H1 (cell line): ENCODE measurements at regions not wholly inside any gene's neighbourhood (a gene's known extent, or its start where the extent isn't known, plus 50 kb on each side); places are given as distances from the start of the nearest gene placed in this dataset.

Source experiments
- CTCF ChIA-PET: fragments of 300-600 bp; sonication (Branson Sonifier 250); formaldehyde crosslinking; loops from one replicate; lab custom pipeline; 2021; ENCODE audit not compliant: partially characterized antibody; lab: Charles Lee
- POLR2A ChIA-PET: fragments of 300-600 bp; sonication (Branson Sonifier 250); formaldehyde crosslinking; loops from one replicate; lab custom pipeline; 2021; ENCODE audit warnings: inconsistent platforms; ENCODE audit not compliant: partially characterized antibody; lab: Charles Lee
- DNase-seq, 2 experiments: peaks; one replicate each; pipeline versions ENCODE4 v3.0.0 to v3.0.0-alpha.2; 2010 to 2022; ENCODE audit warnings: low spot score in 2 of 2, low read depth in 1 of 2, mixed read lengths in 1 of 2
- FAIRE-seq: peaks from 2 replicates; lab custom pipeline; 2011; peaks lifted over from hg19 to GRCh38; lab: Jason Lieb, UNC
- H2AFZ ChIP-seq: 2 replicates; pipeline ENCODE4 v1.8.1; 2012; ENCODE audit warnings: low read length, inconsistent platforms
- H2AK5ac ChIP-seq: 2 replicates; pipeline ENCODE4 v1.6.1; 2013; ENCODE audit warnings: low read depth, low read length
- H2BK120ac ChIP-seq: replicated peaks from 2 replicates; pipeline ENCODE3; 2013; ENCODE audit warnings: low read depth, low read length, inconsistent platforms
- H2BK12ac ChIP-seq: 2 replicates; pipeline ENCODE4 v1.6.1; 2013; ENCODE audit warnings: low read depth, low read length
- H2BK15ac ChIP-seq: 2 replicates; pipeline ENCODE4 v1.6.1; 2013; ENCODE audit warnings: low read length
- H2BK20ac ChIP-seq: 2 replicates; pipeline ENCODE4 v1.6.1; 2013; ENCODE audit warnings: low read length
- H2BK5ac ChIP-seq: 2 replicates; pipeline ENCODE4 v1.6.1; 2013; ENCODE audit warnings: low read depth, low read length
- H3K14ac ChIP-seq: 2 replicates; pipeline ENCODE4 v1.6.1; 2013; ENCODE audit warnings: inconsistent platforms; ENCODE audit not compliant: insufficient read length
- H3K18ac ChIP-seq: 2 replicates; pipeline ENCODE4 v1.6.1; 2013; ENCODE audit warnings: low read length; ENCODE audit errors: extremely low read depth
- H3K23ac ChIP-seq: 2 replicates; pipeline ENCODE4 v1.6.1; 2013; ENCODE audit warnings: inconsistent platforms; ENCODE audit not compliant: insufficient read length
- H3K23me2 ChIP-seq: 2 replicates; pipeline ENCODE4 v1.6.1; 2013; ENCODE audit warnings: low read depth, low read length
- H3K27ac ChIP-seq: 2 replicates; pipeline ENCODE4 v1.6.1; 2011; ENCODE audit warnings: low read depth, low read length, inconsistent platforms
- H3K27me3 ChIP-seq, 4 experiments: replicated peaks in 1 of 4; 1 replicate in 1 of 4; 2 replicates in 3 of 4; pipeline versions ENCODE4 v1.6.1 to v1.8.1; 2011 to 2013; ENCODE audit warnings: low read length in 3 of 4, mild to moderate bottlenecking in 3 of 4, inconsistent platforms in 2 of 4, mixed read lengths in 2 of 4, moderate library complexity in 1 of 4; ENCODE audit not compliant: control insufficient read depth in 3 of 4, insufficient read depth in 3 of 4; ENCODE audit errors: extremely low read depth in 1 of 4
- H3K36me3 ChIP-seq, 4 experiments: 2 replicates each; pipeline versions ENCODE4 v1.6.1 to v1.8.1; 2011 to 2013; ENCODE audit warnings: mild to moderate bottlenecking in 4 of 4, low read length in 3 of 4, moderate library complexity in 2 of 4, control low read depth in 1 of 4, inconsistent platforms in 1 of 4; ENCODE audit not compliant: insufficient read depth in 4 of 4, control insufficient read depth in 2 of 4
- H3K4ac ChIP-seq: replicated peaks from 2 replicates; pipeline ENCODE3; 2013; ENCODE audit warnings: low read length, low read depth, mixed read lengths, inconsistent platforms; ENCODE audit not compliant: insufficient read length
- H3K4me1 ChIP-seq, 4 experiments: replicated peaks in 1 of 4; 1 replicate in 1 of 4; 2 replicates in 3 of 4; pipeline versions ENCODE4 v1.6.1 to v1.8.1; 2011 to 2013; ENCODE audit warnings: low read length in 3 of 4, inconsistent platforms in 2 of 4, mixed read lengths in 1 of 4; ENCODE audit not compliant: insufficient read depth in 4 of 4, control insufficient read depth in 3 of 4
- H3K4me2 ChIP-seq, 2 experiments: 2 replicates each; pipeline versions ENCODE4 v1.6.1 to v1.8.1; 2011 to 2013; ENCODE audit warnings: low read depth in 2 of 2, low read length in 2 of 2, control low read depth in 1 of 2, inconsistent platforms in 1 of 2, mild to moderate bottlenecking in 1 of 2; ENCODE audit not compliant: insufficient read depth in 1 of 2
- H3K4me3 ChIP-seq, 4 experiments: fragments of 200-600, 300-600 bp in 1 of 4; sonication (generic), shearing (Covaris generic), sonication (Bioruptor Twin) in 1 of 4; 2 replicates each; pipeline versions ENCODE4 v1.5.1 to v1.8.1; 2011 to 2016; ENCODE audit warnings: low read length in 4 of 4, low read depth in 3 of 4, control low read depth in 2 of 4, inconsistent platforms in 2 of 4, mild to moderate bottlenecking in 2 of 4, mixed read lengths in 1 of 4, moderate library complexity in 1 of 4; ENCODE audit not compliant: insufficient read depth in 2 of 4; ENCODE audit errors: extremely low read depth in 1 of 4
- H3K56ac ChIP-seq: replicated peaks from 2 replicates; pipeline ENCODE3; 2013; ENCODE audit warnings: low read depth, mild to moderate bottlenecking, mixed read lengths, low read length, inconsistent platforms; ENCODE audit not compliant: insufficient read length
- H3K79me1 ChIP-seq: 2 replicates; pipeline ENCODE4 v1.6.1; 2013; ENCODE audit warnings: low read depth, low read length, control low read depth
- H3K79me2 ChIP-seq, 2 experiments: 2 replicates each; pipeline versions ENCODE4 v1.6.1 to v1.8.1; 2012 to 2013; ENCODE audit warnings: low read length in 2 of 2, mild to moderate bottlenecking in 2 of 2, inconsistent platforms in 1 of 2; ENCODE audit not compliant: insufficient read depth in 2 of 2, control insufficient read depth in 1 of 2
- H3K9ac ChIP-seq, 4 experiments: replicated peaks in 1 of 4; 1 replicate in 1 of 4; 2 replicates in 3 of 4; pipeline versions ENCODE4 v1.6.1 to v1.8.1; 2011 to 2013; ENCODE audit warnings: low read depth in 3 of 4, low read length in 3 of 4, control low read depth in 2 of 4, mild to moderate bottlenecking in 2 of 4, moderate library complexity in 2 of 4, inconsistent platforms in 1 of 4; ENCODE audit errors: extremely low read depth in 1 of 4
- H3K9me3 ChIP-seq, 2 experiments: 2 replicates each; pipeline versions ENCODE4 v1.6.1 to v1.8.1; 2012 to 2013; ENCODE audit warnings: mild to moderate bottlenecking in 2 of 2, moderate library complexity in 2 of 2, control low read depth in 1 of 2, inconsistent platforms in 1 of 2, low read depth in 1 of 2, low read length in 1 of 2, mixed read lengths in 1 of 2; ENCODE audit not compliant: insufficient read depth in 2 of 2
- H4K20me1 ChIP-seq, 2 experiments: replicated peaks in 1 of 2; 2 replicates each; pipeline versions ENCODE3 to v1.8.1; 2011 to 2013; ENCODE audit warnings: inconsistent platforms in 2 of 2, low read length in 2 of 2, mild to moderate bottlenecking in 1 of 2; ENCODE audit not compliant: insufficient read depth in 2 of 2, control insufficient read depth in 1 of 2
- H4K5ac ChIP-seq: 2 replicates; pipeline ENCODE4 v1.6.1; 2013; ENCODE audit warnings: low read length, low read depth, mixed read lengths, inconsistent platforms; ENCODE audit not compliant: insufficient read length
- H4K8ac ChIP-seq: 2 replicates; pipeline ENCODE4 v1.8.0; 2013; ENCODE audit warnings: mild to moderate bottlenecking, moderate library complexity, low read length, inconsistent platforms; ENCODE audit not compliant: insufficient read depth; ENCODE audit errors: extremely low read depth
- H4K91ac ChIP-seq: replicated peaks from 2 replicates; pipeline ENCODE3; 2013; ENCODE audit warnings: low read length, mixed read lengths, inconsistent platforms; ENCODE audit not compliant: insufficient read length
- ATF2 ChIP-seq: IDR thresholded peaks from 2 replicates; pipeline ENCODE4 v1.6.1; 2012; ENCODE audit warnings: low read length, inconsistent platforms
- CEBPB ChIP-seq: IDR thresholded peaks from 2 replicates; pipeline ENCODE4 v1.6.1; 2012; ENCODE audit warnings: low read depth, low read length
- CHD2 ChIP-seq: IDR thresholded peaks from 2 replicates; pipeline ENCODE4 v1.6.1; 2012; ENCODE audit warnings: low read length, improper control_type of control experiment
- EGR1 ChIP-seq: IDR thresholded peaks from 2 replicates; pipeline ENCODE4 v1.6.1; 2011; ENCODE audit warnings: low read depth, low read length, borderline replicate concordance
- EP300 ChIP-seq, 2 experiments: IDR thresholded peaks; 1 replicate in 1 of 2; 2 replicates in 1 of 2; pipeline ENCODE4 v1.6.1; 2011 to 2012; ENCODE audit warnings: low read depth in 2 of 2, low read length in 2 of 2, mild to moderate bottlenecking in 2 of 2, borderline replicate concordance in 1 of 2, inconsistent platforms in 1 of 2, moderate library complexity in 1 of 2
- HDAC6 ChIP-seq: IDR thresholded peaks from one replicate; pipeline ENCODE4 v1.7.1; 2012; ENCODE audit warnings: low read depth, mild to moderate bottlenecking, inconsistent platforms, low read length, moderate library complexity
- RNF2 ChIP-seq: fragments of 200-900, 300-1000 bp; sonication (generic); IDR thresholded peaks from 2 replicates; pipeline ENCODE4 v1.7.1; 2016; ENCODE audit warnings: borderline replicate concordance, low read depth, mild to moderate bottlenecking, antibody characterized with exemption, low read length; ENCODE audit not compliant: poor library complexity, severe bottlenecking; ENCODE audit errors: missing control alignments
- SRF ChIP-seq: IDR thresholded peaks from 2 replicates; pipeline ENCODE4 v1.6.1; 2011; ENCODE audit warnings: mild to moderate bottlenecking, low read depth, low read length, moderate library complexity
- SUZ12 ChIP-seq: fragments of 200-600 bp; sonication (generic); IDR thresholded peaks from 2 replicates; pipeline ENCODE4 v1.6.1; 2012; ENCODE audit warnings: mild to moderate bottlenecking, inconsistent platforms, low read length, moderate library complexity, mixed read lengths
- TEAD4 ChIP-seq: IDR thresholded peaks from 2 replicates; pipeline ENCODE4 v1.6.1; 2012; ENCODE audit warnings: low read depth, low read length, inconsistent platforms, mixed read lengths
- USF2 ChIP-seq: IDR thresholded peaks from 2 replicates; pipeline ENCODE4 v1.6.1; 2011; ENCODE audit warnings: low read length, improper control_type of control experiment
- ZNF274 ChIP-seq: IDR thresholded peaks from 2 replicates; pipeline ENCODE4 v1.7.0; 2012; ENCODE audit warnings: low read length, borderline replicate concordance; ENCODE audit errors: extremely low read depth
- WGBS, 2 experiments: shearing (Covaris generic) in 1 of 2; methylation state at CpG; one replicate each; pipeline versions ENCODE4 v1.1.6 to v1.1.7; 2013 to 2015; ENCODE audit warnings: low lambda C conversion rate in 2 of 2, mixed read lengths in 2 of 2, inconsistent platforms in 1 of 2, low coverage in 1 of 2, missing lambda C conversion rate in 1 of 2; ENCODE audit not compliant: insufficient replicate concordance in 2 of 2, insufficient coverage in 1 of 2, insufficient read length in 1 of 2; ENCODE audit errors: extremely low coverage in 1 of 2, missing lambda C conversion rate in 1 of 2; 5-methylcytosine and 5-hydroxymethylcytosine counted together

- Histone ChIP-seq H3K9ac (no peak overlapping the region), H4K91ac (no peak overlapping the region), H3K4me2 (no peak overlapping the region), H3K27me3 (no peaks in the 10 kb centered on the region), H3K56ac (no peak overlapping the region), H3K27ac (no peak overlapping the region), H3K4ac (no peak overlapping the region), H2AFZ (peak overlapping the region; percentile 70), H3K79me2 (no peaks in the 10 kb centered on the region), H4K20me1 (no peaks in the 10 kb centered on the region), H3K79me1 (no peaks in the 10 kb centered on the region), H3K18ac (no peak overlapping the region), H3K4me1 (no peaks in the 10 kb centered on the region), H4K5ac (no peak overlapping the region), H2BK120ac (no peak overlapping the region), H2BK12ac (no peak overlapping the region), H3K36me3 (no peaks in the 10 kb centered on the region), H3K23ac (no peak overlapping the region), H4K8ac (no peak overlapping the region), H2BK5ac (no peak overlapping the region), H2BK20ac (no peak overlapping the region), H2BK15ac (no peak overlapping the region), H3K14ac (no peak overlapping the region), H3K4me3 (no peak overlapping the region), H3K9me3 (peaks cover 1 to 4% of the 10 kb centered on the region in 2 experiments; a peak in 1 of 4 replicates), H2AK5ac (no peak overlapping the region), H3K23me2 (no peaks in the 10 kb centered on the region)
- 83% methylated on average over 4 of the region's 4 CpGs; no CpG with 5 or more reads in 1 of the 2 experiments for whole genome bisulfite sequencing, 2 experiments
- ChIA-PET POLR2A (no interaction called here), CTCF (interaction anchor here (0.6 to 2.7 kb wide), 5 partner anchors 9 to 176 kb away, joined by 3 to 9 read pairs (median 4); no protein-coding TSS in a partner anchor)
- no peak for FAIRE-seq
- TF ChIP-seq TEAD4 (no peak), CHD2 (no peak), SRF (no peak), RNF2 (no peak), CEBPB (no peak), EP300 (IDR thresholded peaks at IDR 0.05; ENCODE audit: borderline replicate concordance in 1 of 2, low read depth in 2 of 2, low read length in 2 of 2) (no peak), SUZ12 (no peak), ATF2 (no peak), HDAC6 (no peak), ZNF274 (no peak), USF2 (no peak), EGR1 (no peak)
- DNase-seq = no peak
Measured at GRCh38 chr2:206378835-206379234, 64.5 kb upstream of the ADAM23 start.
